ENCODE measurements at regions not wholly inside any gene's neighbourhood (a gene's known extent, or its start where the extent isn't known, plus 50 kb on each side); places are given as distances from the start of the nearest gene placed in this dataset.

DNA sequence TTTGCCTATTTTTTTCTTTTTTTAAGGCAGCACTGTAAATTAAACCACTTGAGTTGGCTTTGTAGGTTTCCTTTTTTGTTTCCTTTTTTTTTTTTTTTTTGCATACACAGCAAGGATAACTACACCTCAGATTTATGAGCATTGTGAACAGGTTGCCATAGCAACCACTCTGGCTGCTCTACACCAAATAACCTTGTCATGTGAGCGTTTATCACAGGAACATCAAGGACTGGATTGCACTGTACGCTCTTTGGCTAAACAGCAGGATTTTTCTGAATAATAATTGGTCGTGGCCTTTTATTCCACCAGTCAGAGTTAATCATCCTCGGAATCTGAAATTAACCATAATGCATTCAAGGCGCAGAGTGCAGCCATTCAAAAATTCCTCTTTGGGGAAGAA is 199.1 kb upstream of the SLC14A2 start (continued):
- TF ChIP-seq, protein P1, sequence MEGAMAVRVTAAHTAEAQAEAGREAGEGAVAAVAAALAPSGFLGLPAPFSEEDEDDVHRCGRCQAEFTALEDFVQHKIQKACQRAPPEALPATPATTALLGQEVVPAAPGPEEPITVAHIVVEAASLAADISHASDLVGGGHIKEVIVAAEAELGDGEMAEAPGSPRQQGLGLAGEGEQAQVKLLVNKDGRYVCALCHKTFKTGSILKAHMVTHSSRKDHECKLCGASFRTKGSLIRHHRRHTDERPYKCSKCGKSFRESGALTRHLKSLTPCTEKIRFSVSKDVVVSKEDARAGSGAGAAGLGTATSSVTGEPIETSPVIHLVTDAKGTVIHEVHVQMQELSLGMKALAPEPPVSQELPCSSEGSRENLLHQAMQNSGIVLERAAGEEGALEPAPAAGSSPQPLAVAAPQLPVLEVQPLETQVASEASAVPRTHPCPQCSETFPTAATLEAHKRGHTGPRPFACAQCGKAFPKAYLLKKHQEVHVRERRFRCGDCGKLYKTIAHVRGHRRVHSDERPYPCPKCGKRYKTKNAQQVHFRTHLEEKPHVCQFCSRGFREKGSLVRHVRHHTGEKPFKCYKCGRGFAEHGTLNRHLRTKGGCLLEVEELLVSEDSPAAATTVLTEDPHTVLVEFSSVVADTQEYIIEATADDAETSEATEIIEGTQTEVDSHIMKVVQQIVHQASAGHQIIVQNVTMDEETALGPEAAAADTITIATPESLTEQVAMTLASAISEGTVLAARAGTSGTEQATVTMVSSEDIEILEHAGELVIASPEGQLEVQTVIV (IDR thresholded peaks at IDR 0.05; ENCODE audit: borderline replicate concordance, partially characterized antibody), result no peak
- TF ChIP-seq, protein P2, sequence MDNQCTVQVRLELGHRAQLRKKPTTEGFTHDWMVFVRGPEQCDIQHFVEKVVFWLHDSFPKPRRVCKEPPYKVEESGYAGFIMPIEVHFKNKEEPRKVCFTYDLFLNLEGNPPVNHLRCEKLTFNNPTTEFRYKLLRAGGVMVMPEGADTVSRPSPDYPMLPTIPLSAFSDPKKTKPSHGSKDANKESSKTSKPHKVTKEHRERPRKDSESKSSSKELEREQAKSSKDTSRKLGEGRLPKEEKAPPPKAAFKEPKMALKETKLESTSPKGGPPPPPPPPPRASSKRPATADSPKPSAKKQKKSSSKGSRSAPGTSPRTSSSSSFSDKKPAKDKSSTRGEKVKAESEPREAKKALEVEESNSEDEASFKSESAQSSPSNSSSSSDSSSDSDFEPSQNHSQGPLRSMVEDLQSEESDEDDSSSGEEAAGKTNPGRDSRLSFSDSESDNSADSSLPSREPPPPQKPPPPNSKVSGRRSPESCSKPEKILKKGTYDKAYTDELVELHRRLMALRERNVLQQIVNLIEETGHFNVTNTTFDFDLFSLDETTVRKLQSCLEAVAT (IDR thresholded peaks at IDR 0.05), result no peak
- TF ChIP-seq TCF7 (IDR thresholded peaks at IDR 0.05; ENCODE audit: borderline replicate concordance) (no peak), KDM1A (IDR thresholded peaks at IDR 0.05; ENCODE audit: borderline replicate concordance) (no peak), RCOR1 (conservative IDR thresholded peaks at IDR 0.05; ENCODE audit: low read depth, low read length) (no peak)

DNA sequence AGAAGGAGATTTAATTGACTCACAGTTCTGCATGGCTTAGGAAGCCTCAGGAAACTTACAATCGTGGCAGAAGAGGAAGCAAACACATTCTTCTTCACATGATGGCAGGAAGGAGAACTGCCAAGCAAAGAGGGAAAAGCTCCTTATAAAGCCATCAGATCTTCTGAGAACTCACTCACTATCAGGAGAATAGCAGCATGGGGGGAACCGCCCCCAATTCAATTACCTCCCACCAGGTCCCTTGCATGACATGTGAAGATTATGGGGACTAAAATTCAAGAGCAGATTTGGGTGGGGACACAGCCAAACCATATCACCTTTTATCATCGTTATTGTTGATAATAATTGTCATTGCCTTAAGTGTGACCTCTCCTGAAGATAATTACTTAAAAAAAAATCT is 197.9 kb upstream of the SLC14A2 start:
- ChIA-PET RAD21 (ENCODE audit: unreplicated experiment) (no interaction called here), CTCF (no interaction called here), POLR2A (no interaction called here), SMC1A (ENCODE audit: uncharacterized antibody, unreplicated experiment) (no interaction called here)
- no TSS peak for BruUV-seq (replicated peaks)
- Histone ChIP-seq H3K9me3 (replicated peaks; ENCODE audit: control insufficient read depth, insufficient read depth, low read length) (no peaks in the 10 kb centered on the region), H3K36me3 (ENCODE audit: control insufficient read depth in 2 of 2, insufficient read depth in 2 of 2, low read length in 1 of 2) (no peaks in the 10 kb centered on the region), H3K4me1 (ENCODE audit: control insufficient read depth, insufficient read depth, low read length) (no peaks in the 10 kb centered on the region), H3K27me3 (replicated peaks in 1 of 2; ENCODE audit: control insufficient read depth in 2 of 2, insufficient read depth in 2 of 2, low read length in 1 of 2) (no peaks in the 10 kb centered on the region), H3K4me2 (ENCODE audit: control insufficient read depth, insufficient read depth) (no peak overlapping the region), H3K27ac (ENCODE audit: control insufficient read depth, insufficient read depth) (no peak overlapping the region), H2AFZ (ENCODE audit: control insufficient read depth, low read depth, low read length) (no peak overlapping the region), H3K4me3 (no peak overlapping the region), H4K20me1 (ENCODE audit: control insufficient read depth, insufficient read depth) (no peaks in the 10 kb centered on the region), H3K9ac (ENCODE audit: control insufficient read depth, insufficient read depth, low read length) (no peak overlapping the region), H3K79me2 (ENCODE audit: control insufficient read depth, insufficient read depth, low read length) (no peaks in the 10 kb centered on the region)
- DNase-seq (ENCODE audit: low read depth, low spot score), result no peak
- in situ Hi-C loops (cut with MboI) (no loop called here), intact Hi-C loops (cut with micrococcal nuclease; ENCODE audit: unreplicated experiment) (no loop called here)
- ATAC-seq, result no peak
- no peak for TF ChIP-seq RAD21 (IDR thresholded peaks at IDR 0.05; ENCODE audit: insufficient read depth, low read depth, low read length)
- no peak for TF ChIP-seq SMARCA5 (IDR thresholded peaks at IDR 0.05)
- no peak for TF ChIP-seq CREB1 (IDR thresholded peaks at IDR 0.05; ENCODE audit: low read depth)
- TF ChIP-seq, protein P3, sequence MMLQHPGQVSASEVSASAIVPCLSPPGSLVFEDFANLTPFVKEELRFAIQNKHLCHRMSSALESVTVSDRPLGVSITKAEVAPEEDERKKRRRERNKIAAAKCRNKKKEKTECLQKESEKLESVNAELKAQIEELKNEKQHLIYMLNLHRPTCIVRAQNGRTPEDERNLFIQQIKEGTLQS (IDR thresholded peaks at IDR 0.05; ENCODE audit: borderline replicate concordance, extremely low read depth, low read depth, low read length), result no peak
- TF ChIP-seq, protein P4, sequence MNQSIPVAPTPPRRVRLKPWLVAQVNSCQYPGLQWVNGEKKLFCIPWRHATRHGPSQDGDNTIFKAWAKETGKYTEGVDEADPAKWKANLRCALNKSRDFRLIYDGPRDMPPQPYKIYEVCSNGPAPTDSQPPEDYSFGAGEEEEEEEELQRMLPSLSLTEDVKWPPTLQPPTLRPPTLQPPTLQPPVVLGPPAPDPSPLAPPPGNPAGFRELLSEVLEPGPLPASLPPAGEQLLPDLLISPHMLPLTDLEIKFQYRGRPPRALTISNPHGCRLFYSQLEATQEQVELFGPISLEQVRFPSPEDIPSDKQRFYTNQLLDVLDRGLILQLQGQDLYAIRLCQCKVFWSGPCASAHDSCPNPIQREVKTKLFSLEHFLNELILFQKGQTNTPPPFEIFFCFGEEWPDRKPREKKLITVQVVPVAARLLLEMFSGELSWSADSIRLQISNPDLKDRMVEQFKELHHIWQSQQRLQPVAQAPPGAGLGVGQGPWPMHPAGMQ (IDR thresholded peaks at IDR 0.05; ENCODE audit: borderline replicate concordance), result no peak
- whole genome bisulfite sequencing (ENCODE audit: insufficient coverage, insufficient replicate concordance, low lambda C conversion rate, missing lambda C conversion rate), result 18% methylated on average over 3 of the region's 3 CpGs
- FAIRE-seq, result no peak

Measured in GM12878 (cell line).